ENCODE measurements at regions not wholly inside any gene's neighbourhood (a gene's known extent, or its start where the extent isn't known, plus 50 kb on each side); places are given as distances from the start of the nearest gene placed in this dataset.

- no peak for DNase-seq (ENCODE audit: low spot score)
- no peak for TF ChIP-seq CTCF (IDR thresholded peaks at IDR 0.05)
- ATAC-seq (ENCODE audit: low FRiP score): no peak
Observed at GRCh38 chr20:16942756-16943155, 194.6 kb downstream of the OTOR start.

GRCh38 chr20:16944745-16945144 is 196.6 kb downstream of the OTOR start:
- DNase-seq (ENCODE audit: low spot score) (no peak), ATAC-seq (ENCODE audit: low FRiP score) (no peak)
- TF ChIP-seq CTCF (IDR thresholded peaks at IDR 0.05): no peak

- DNase-seq (ENCODE audit: low spot score) (no peak), ATAC-seq (ENCODE audit: low FRiP score) (no peak)
- no peak for TF ChIP-seq CTCF (IDR thresholded peaks at IDR 0.05)
Observed at GRCh38 chr20:16945619-16946018, 197.5 kb downstream of the OTOR start.

- ATAC-seq (ENCODE audit: low FRiP score) (no peak), DNase-seq (ENCODE audit: low spot score) (no peak)
- no peak for TF ChIP-seq CTCF (IDR thresholded peaks at IDR 0.05)
Observed at GRCh38 chr20:16946097-16946496, 197.9 kb downstream of the OTOR start.

GRCh38 chr20:16947479-16947878 is 199.3 kb downstream of the OTOR start:
- ATAC-seq (ENCODE audit: low FRiP score): no peak
- no peak for DNase-seq (ENCODE audit: low spot score)
- TF ChIP-seq CTCF (IDR thresholded peaks at IDR 0.05): no peak

GRCh38 chr20:16951876-16952275 is 203.7 kb downstream of the OTOR start:
- ATAC-seq (ENCODE audit: low FRiP score) (no peak), DNase-seq (ENCODE audit: low spot score) (no peak)
- no peak for TF ChIP-seq CTCF (IDR thresholded peaks at IDR 0.05)

- ATAC-seq (ENCODE audit: low FRiP score): no peak
- TF ChIP-seq CTCF (IDR thresholded peaks at IDR 0.05): no peak
- no peak for DNase-seq (ENCODE audit: low spot score)
Observed at GRCh38 chr20:16952965-16953364, 204.8 kb downstream of the OTOR start.
